ENCODE measurements at regions not wholly inside any gene's neighbourhood (a gene's known extent, or its start where the extent isn't known, plus 50 kb on each side); places are given as distances from the start of the nearest gene placed in this dataset.

GRCh38 chr13:111623208-111623607, 302.8 kb downstream of the TEX29 start (continued):
- no peak for TF ChIP-seq ZNF462 (CRISPR knock-in tag; IDR thresholded peaks at IDR 0.05)
- no peak for TF ChIP-seq ZNF114 (CRISPR knock-in tag; IDR thresholded peaks at IDR 0.05)
- TF ChIP-seq ZNF331 (CRISPR knock-in tag; IDR thresholded peaks at IDR 0.05; ENCODE audit: low read depth): no peak
- TF ChIP-seq CREB1 (CRISPR knock-in tag; IDR thresholded peaks at IDR 0.05; ENCODE audit: low read depth): no peak
- TF ChIP-seq POLR2AphosphoS5 (IDR thresholded peaks at IDR 0.05; ENCODE audit: low read depth): no peak
- no peak for TF ChIP-seq REST (IDR thresholded peaks at IDR 0.05; ENCODE audit: unreplicated experiment)
- TF ChIP-seq STAT1 (IDR thresholded peaks at IDR 0.05; ENCODE audit: unreplicated experiment): no peak

All from GM23338 (cell line).